Mammary epithelial cell (primary cell): ENCODE measurements at regions not wholly inside any gene's neighbourhood (a gene's known extent, or its start where the extent isn't known, plus 50 kb on each side); places are given as distances from the start of the nearest gene placed in this dataset.

ENCODE experiments used
- EZH2 ChIP-seq: IDR thresholded peaks from 2 replicates; pipeline ENCODE4 v1.6.1; 2012; ENCODE audit warnings: low read length, inconsistent platforms, borderline replicate concordance
- TF ChIP-seq, protein P1 (sequence below), 2 donors: IDR thresholded peaks in 1 of 2; conservative IDR thresholded peaks in 1 of 2; 2 replicates each; pipeline ENCODE4 v1.5.1; 2011 to 2012; ENCODE audit warnings: inconsistent platforms in 2 of 2, low read length in 2 of 2, mild to moderate bottlenecking in 2 of 2, control low read depth in 1 of 2, low read depth in 1 of 2; ENCODE audit not compliant: insufficient read depth in 1 of 2; ENCODE audit errors: extremely low read depth in 1 of 2

DNA sequence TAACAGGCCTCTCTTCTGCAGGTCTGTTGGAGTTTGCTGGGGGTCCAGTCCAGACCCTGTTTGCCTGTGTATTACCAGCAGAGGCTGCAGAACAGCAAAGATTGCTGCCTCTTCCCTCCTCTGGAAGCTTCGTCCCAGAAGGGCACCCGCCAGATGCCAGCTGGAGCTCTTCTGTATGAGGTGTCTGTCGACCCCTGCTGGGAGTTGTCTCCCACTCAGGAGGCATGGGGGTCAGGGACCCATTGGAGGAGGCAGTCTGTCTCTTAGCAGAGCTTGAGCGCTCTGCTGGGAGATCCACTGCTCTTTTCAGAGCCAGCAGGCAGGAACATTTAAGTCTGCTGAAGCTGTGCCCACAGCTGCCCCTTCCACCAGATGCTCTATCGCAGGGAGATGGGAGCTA is 361.1 kb upstream of the NRP1 start:
- TF ChIP-seq EZH2, result no peak
- TF ChIP-seq, protein P1, sequence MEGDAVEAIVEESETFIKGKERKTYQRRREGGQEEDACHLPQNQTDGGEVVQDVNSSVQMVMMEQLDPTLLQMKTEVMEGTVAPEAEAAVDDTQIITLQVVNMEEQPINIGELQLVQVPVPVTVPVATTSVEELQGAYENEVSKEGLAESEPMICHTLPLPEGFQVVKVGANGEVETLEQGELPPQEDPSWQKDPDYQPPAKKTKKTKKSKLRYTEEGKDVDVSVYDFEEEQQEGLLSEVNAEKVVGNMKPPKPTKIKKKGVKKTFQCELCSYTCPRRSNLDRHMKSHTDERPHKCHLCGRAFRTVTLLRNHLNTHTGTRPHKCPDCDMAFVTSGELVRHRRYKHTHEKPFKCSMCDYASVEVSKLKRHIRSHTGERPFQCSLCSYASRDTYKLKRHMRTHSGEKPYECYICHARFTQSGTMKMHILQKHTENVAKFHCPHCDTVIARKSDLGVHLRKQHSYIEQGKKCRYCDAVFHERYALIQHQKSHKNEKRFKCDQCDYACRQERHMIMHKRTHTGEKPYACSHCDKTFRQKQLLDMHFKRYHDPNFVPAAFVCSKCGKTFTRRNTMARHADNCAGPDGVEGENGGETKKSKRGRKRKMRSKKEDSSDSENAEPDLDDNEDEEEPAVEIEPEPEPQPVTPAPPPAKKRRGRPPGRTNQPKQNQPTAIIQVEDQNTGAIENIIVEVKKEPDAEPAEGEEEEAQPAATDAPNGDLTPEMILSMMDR (conservative IDR thresholded peaks at IDR 0.05 in 1 of 2, IDR thresholded peaks at IDR 0.05 in 1 of 2; ENCODE audit: extremely low read depth in 1 of 2, insufficient read depth in 1 of 2, low read depth in 1 of 2, low read length in 2 of 2), result no peak
